Adrenal gland (tissue), 5 donors: ENCODE measurements at regions not wholly inside any gene's neighbourhood (a gene's known extent, or its start where the extent isn't known, plus 50 kb on each side); places are given as distances from the start of the nearest gene placed in this dataset.

Experiments used
- CTCF ChIP-seq, 6 experiments: fragments of 450-650 bp in 4 of 6; fragments of 200-600 bp in 2 of 6; sonication (generic) in 1 of 6; IDR thresholded peaks; 1 replicate in 5 of 6; 2 replicates in 1 of 6; pipeline versions ENCODE4 v1.5.1 to v1.8.0; 2016 to 2021; ENCODE audit warnings: antibody characterized with exemption in 6 of 6, mild to moderate bottlenecking in 2 of 6, moderate library complexity in 1 of 6
- POLR2A ChIP-seq, 2 donors: fragments of 450-650 bp; IDR thresholded peaks; one replicate each; pipeline ENCODE4 v1.6.1; 2017; ENCODE audit warnings: antibody characterized with exemption in 2 of 2, mild to moderate bottlenecking in 2 of 2, moderate library complexity in 1 of 2
- donor health status: DM: no; HTN: no; CAD: no.

- TF ChIP-seq CTCF (IDR thresholded peaks at IDR 0.05) = no peak
- TF ChIP-seq POLR2A (IDR thresholded peaks at IDR 0.05) = no peak
These were observed 102.9 kb downstream of the CRPPA start for GRCh38 chr7:16318463-16318862.
